ENCODE measurements at regions not wholly inside any gene's neighbourhood (a gene's known extent, or its start where the extent isn't known, plus 50 kb on each side); places are given as distances from the start of the nearest gene placed in this dataset.
A peak's percentile ranks its signal among the peaks of the same experiment; 100 is the strongest.
"Not testable (repeated sequence)": the region's sequence is repeated elsewhere in the genome, so short reads cannot be mapped to it uniquely, and the experiment has no call there.

DNA sequence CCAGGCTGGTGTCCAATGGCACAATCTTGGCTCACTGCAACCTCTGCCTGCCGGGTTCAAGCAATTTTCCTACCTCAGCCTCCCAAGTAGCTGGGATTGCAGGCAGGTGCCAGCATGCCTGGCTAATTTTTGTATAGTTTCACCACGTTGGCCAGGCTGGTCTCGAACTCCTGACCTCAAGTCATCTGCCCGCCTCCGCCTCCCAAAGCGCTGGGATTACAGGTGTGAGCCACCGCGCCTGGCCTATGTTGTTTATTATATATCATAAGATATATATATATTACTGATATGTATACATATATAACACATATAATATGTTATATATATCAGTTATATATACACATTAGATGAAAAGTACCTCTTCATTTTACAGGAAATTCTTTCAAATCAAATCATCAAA is 914.7 kb downstream of the FOXD4L5 start:
- ATAC-seq; H3K4me1 ChIP-seq; intact Hi-C loops (cut with DNase I); H3K4me3 ChIP-seq; H3K27me3 ChIP-seq; H3K27ac ChIP-seq; H3K36me3 ChIP-seq (replicated peaks in 1 of 2; ENCODE audit: insufficient read depth in 1 of 2, low read depth in 2 of 2); H3K9me3 ChIP-seq; DNase-seq: not testable (repeated sequence)
- WGBS, 2 donors: 60% methylated on average over 1 of the region's 8 CpGs; no CpG with 5 or more reads in 1 of the 2 donors

GRCh38 chr9:64369644-64370043 is 915.4 kb downstream of the FOXD4L5 start:
- ATAC-seq; H3K4me1 ChIP-seq; intact Hi-C loops (cut with DNase I); H3K9me3 ChIP-seq; H3K27ac ChIP-seq; H3K4me3 ChIP-seq; H3K36me3 ChIP-seq (replicated peaks in 1 of 2; ENCODE audit: insufficient read depth in 1 of 2, low read depth in 2 of 2); H3K27me3 ChIP-seq: not testable (repeated sequence)
- DNase-seq: peak; percentile 3 to 13 (median 10)
- no CpG with 5 or more reads among the region's 31 CpGs for WGBS, 2 donors

DNA sequence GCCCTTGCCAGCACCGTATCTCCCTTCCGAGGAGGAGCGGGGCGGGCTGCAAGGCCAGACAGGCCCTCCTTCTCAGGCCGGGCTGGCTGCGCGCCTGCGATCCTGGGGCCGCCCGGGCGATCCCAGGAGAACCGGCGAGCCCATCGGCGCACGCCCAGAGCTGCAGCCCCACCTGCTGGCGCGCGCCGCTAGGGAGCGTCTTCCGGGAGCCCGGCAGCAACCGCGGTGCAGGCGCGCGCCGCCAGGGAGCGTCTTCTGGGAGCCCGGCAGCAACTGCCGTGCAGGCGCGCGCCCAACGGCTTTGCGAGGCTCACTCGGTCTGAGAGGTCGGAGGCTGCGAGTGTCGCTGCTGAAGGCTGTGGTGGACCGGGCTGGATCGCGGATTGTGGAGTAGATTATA is 915.9 kb downstream of the FOXD4L5 start:
- H3K4me1 ChIP-seq; H3K36me3 ChIP-seq (replicated peaks in 1 of 2; ENCODE audit: insufficient read depth in 1 of 2, low read depth in 2 of 2); H3K27ac ChIP-seq; intact Hi-C loops (cut with DNase I); H3K4me3 ChIP-seq; H3K27me3 ChIP-seq; H3K9me3 ChIP-seq: not testable (repeated sequence)
- ATAC-seq (peak; percentile 100), DNase-seq (peak; percentile 91 to 92 (median 91))
- no CpG with 5 or more reads among the region's 44 CpGs for WGBS, 2 donors
- TF ChIP-seq CTCF (IDR thresholded peaks at IDR 0.05): peak; percentile 37 to 84 (median 41)

DNA sequence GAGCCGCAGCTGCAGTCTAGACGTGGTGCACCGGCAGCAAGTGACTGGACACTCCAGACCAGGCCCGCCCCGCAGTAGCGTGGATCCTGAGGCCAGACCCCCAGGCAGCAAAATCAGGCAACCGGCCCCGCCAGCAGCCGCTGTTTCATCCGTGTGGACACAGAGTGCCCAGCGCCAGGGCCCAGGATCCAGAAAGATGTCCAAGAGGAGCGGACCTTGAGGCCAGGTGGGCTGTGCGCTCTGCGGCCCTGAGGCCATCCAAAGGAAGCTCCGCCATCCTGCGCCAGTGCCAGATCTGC is 916.4 kb downstream of the FOXD4L5 start:
- DNase-seq; H3K27me3 ChIP-seq; H3K27ac ChIP-seq; H3K4me1 ChIP-seq; H3K9me3 ChIP-seq; H3K4me3 ChIP-seq; ATAC-seq; H3K36me3 ChIP-seq (replicated peaks in 1 of 2; ENCODE audit: insufficient read depth in 1 of 2, low read depth in 2 of 2); intact Hi-C loops (cut with DNase I): not testable (repeated sequence)
- WGBS, 2 donors: no CpG with 5 or more reads among the region's 16 CpGs

DNA sequence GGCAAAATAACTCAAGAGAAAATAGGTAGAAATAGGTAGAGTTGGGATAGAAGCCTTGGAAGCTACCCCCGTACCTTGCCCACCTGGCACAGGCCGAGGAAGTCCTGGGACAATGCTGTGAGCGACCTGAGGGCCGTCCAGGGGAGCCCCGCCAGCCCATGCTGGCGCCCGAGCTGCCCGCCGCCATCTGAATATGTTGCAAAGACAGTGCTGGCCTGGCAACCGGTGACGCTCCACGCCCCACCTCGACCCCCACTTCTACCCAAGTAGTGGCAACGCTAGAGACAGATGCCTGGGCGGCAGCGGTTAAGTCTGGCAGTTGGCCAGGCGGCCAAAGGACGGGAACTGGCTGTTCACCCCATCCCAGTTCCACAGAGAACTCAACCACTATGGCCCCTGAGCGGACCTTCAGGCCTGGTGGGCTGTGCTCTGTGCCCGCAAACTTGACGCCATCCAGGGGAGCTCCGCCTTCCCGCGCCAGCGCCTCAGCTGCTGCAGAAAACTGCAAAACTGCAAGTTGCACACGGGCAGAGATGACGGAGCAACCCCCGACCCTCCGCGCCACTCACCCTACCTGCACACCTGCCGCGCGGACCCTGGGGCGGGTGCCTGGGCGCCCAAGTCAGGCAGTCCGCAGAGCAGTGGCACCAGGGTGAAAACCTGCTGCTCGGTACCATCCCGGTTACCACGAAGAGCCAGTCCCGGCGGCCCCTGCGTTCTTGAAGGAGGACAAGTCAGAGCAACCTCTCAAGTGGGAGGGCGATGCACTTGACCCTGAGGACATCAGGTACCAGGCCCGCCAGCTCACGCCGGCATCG is 917.0 kb downstream of the FOXD4L5 start:
- ATAC-seq; H3K4me1 ChIP-seq; H3K27me3 ChIP-seq; H3K27ac ChIP-seq; H3K36me3 ChIP-seq (replicated peaks in 1 of 2; ENCODE audit: insufficient read depth in 1 of 2, low read depth in 2 of 2); H3K4me3 ChIP-seq; intact Hi-C loops (cut with DNase I); H3K9me3 ChIP-seq: not testable (repeated sequence)
- WGBS, 2 donors: 36% methylated on average over 5 of the region's 47 CpGs; no CpG with 5 or more reads in 1 of the 2 donors
- DNase-seq: peak; percentile 6 to 20 (median 10)
